Stimulated activated CD8-positive, alpha-beta memory T cell treated with anti-CD3 and anti-CD28 coated beads, Interleukin-2, amount 100 ng/mL, for 1 hour (primary cell): ENCODE measurements at regions not wholly inside any gene's neighbourhood (a gene's known extent, or its start where the extent isn't known, plus 50 kb on each side); places are given as distances from the start of the nearest gene placed in this dataset.
"Not testable (repeated sequence)": the region's sequence is repeated elsewhere in the genome, so short reads cannot be mapped to it uniquely, and the experiment has no call there.

ENCODE experiments used
- DNase-seq, 2 donors: peaks; one replicate each; pipeline ENCODE4 v3.0.0-alpha.2; 2020; ENCODE audit warnings: low read depth in 2 of 2

- no peak for DNase-seq
Measured at GRCh38 chr3:110470310-110470709, 601.3 kb upstream of the NECTIN3 start.

- no peak for DNase-seq
Measured at GRCh38 chr3:110473405-110473804, 598.2 kb upstream of the NECTIN3 start.

- no peak for DNase-seq
Measured at GRCh38 chr3:110474397-110474796, 597.2 kb upstream of the NECTIN3 start.

- DNase-seq = no peak
Measured at GRCh38 chr3:110478377-110479054, 593.1 kb upstream of the NECTIN3 start.

GRCh38 chr3:110479731-110480130 lies 591.9 kb upstream of the NECTIN3 start:
- DNase-seq = no peak

GRCh38 chr3:110485389-110485788 lies 586.2 kb upstream of the NECTIN3 start:
- DNase-seq = no peak

GRCh38 chr3:110487840-110488239 lies 583.8 kb upstream of the NECTIN3 start:
- DNase-seq = no peak

GRCh38 chr3:110491413-110491812 lies 580.2 kb upstream of the NECTIN3 start:
- DNase-seq = no peak

- no peak for DNase-seq
Measured at GRCh38 chr3:110492876-110493275, 578.7 kb upstream of the NECTIN3 start.

- no peak for DNase-seq
Measured at GRCh38 chr3:110493438-110494092, 578.1 kb upstream of the NECTIN3 start.

- no peak for DNase-seq
Measured at GRCh38 chr3:110494093-110494490, 577.5 kb upstream of the NECTIN3 start.

- DNase-seq = no peak
Measured at GRCh38 chr3:110494728-110495127, 576.9 kb upstream of the NECTIN3 start.

- no peak for DNase-seq
Measured at GRCh38 chr3:110495201-110495927, 576.3 kb upstream of the NECTIN3 start.

- DNase-seq = no peak
Measured at GRCh38 chr3:110504401-110504800, 567.2 kb upstream of the NECTIN3 start.

GRCh38 chr3:110504901-110505300 lies 566.7 kb upstream of the NECTIN3 start:
- no peak for DNase-seq

- no peak for DNase-seq
Measured at GRCh38 chr3:110506890-110507289, 564.7 kb upstream of the NECTIN3 start.

- not testable (repeated sequence) for DNase-seq
Measured at GRCh38 chr3:110507570-110507969, 564.0 kb upstream of the NECTIN3 start.

GRCh38 chr3:110512961-110513360 lies 558.7 kb upstream of the NECTIN3 start:
- no peak for DNase-seq

GRCh38 chr3:110518031-110518430 lies 553.6 kb upstream of the NECTIN3 start:
- DNase-seq = no peak

- DNase-seq = no peak
Measured at GRCh38 chr3:110519071-110519470, 552.5 kb upstream of the NECTIN3 start.

- no peak for DNase-seq
Measured at GRCh38 chr3:110521019-110521418, 550.6 kb upstream of the NECTIN3 start.

- DNase-seq = not testable (repeated sequence)
Measured at GRCh38 chr3:110525558-110526064, 546.0 kb upstream of the NECTIN3 start.
